WTC11 (cell line): ENCODE measurements at regions not wholly inside any gene's neighbourhood (a gene's known extent, or its start where the extent isn't known, plus 50 kb on each side); places are given as distances from the start of the nearest gene placed in this dataset.
A peak's percentile ranks its signal among the peaks of the same experiment; 100 is the strongest.

ENCODE experiments used
- ATAC-seq: fragments of 200-7000 bp; cut with Tn5 transposase; 2 replicates; pipeline ENCODE4 v1.10.0; 2021; ENCODE audit warnings: mild to moderate bottlenecking, moderate library complexity
- CTCF ChIA-PET: fragments of 300-600 bp; sonication (Branson Sonifier 250); formaldehyde crosslinking; loops from one replicate; lab custom pipeline; 2021; ENCODE audit warnings: antibody characterized with exemption; lab: Charles Lee
- POLR2A ChIA-PET: fragments of 350-600 bp; sonication (Branson Sonifier 250); formaldehyde crosslinking; loops from one replicate; lab custom pipeline; 2021; ENCODE audit warnings: antibody characterized with exemption; lab: Charles Lee
- DNase-seq: peaks from one replicate; pipeline ENCODE4 v3.0.0; 2021; ENCODE audit warnings: low spot score
- H3K27ac Mint-ChIP-seq: 2 replicates; pipeline ENCODE4 v1.8.0; 2021; ENCODE audit warnings: mixed read lengths
- H3K27me3 Mint-ChIP-seq: 2 replicates; pipeline ENCODE4 v1.8.0; 2021; ENCODE audit warnings: low read depth, mild to moderate bottlenecking, moderate library complexity, mixed read lengths
- H3K36me3 Mint-ChIP-seq: 2 replicates; pipeline ENCODE4 v1.8.0; 2021; ENCODE audit warnings: mixed read lengths
- H3K4me1 Mint-ChIP-seq: 2 replicates; pipeline ENCODE4 v1.8.0; 2022; ENCODE audit warnings: mixed read lengths
- H3K4me3 Mint-ChIP-seq: 2 replicates; pipeline ENCODE4 v1.8.0; 2021; ENCODE audit warnings: mild to moderate bottlenecking, moderate library complexity, mixed read lengths
- H3K9me3 Mint-ChIP-seq: 2 replicates; pipeline ENCODE4 v1.8.0; 2021; ENCODE audit warnings: mixed read lengths
- EMX1 ChIP-seq: fragments of 250-450 bp; sonication (Bioruptor Pico); IDR thresholded peaks from 2 replicates; pipeline ENCODE4 v1.8.0; 2021; ENCODE audit warnings: mild to moderate bottlenecking
- FOXK1 ChIP-seq: sonication (generic); formaldehyde crosslinking; IDR thresholded peaks from 2 replicates; pipeline ENCODE4 v1.8.0; 2022; ENCODE audit warnings: mild to moderate bottlenecking, moderate library complexity, missing genetic modification reagents
- FOXP1 ChIP-seq: sonication (generic); formaldehyde crosslinking; IDR thresholded peaks from 2 replicates; pipeline ENCODE4 v1.8.0; 2022; ENCODE audit warnings: missing genetic modification reagents, mild to moderate bottlenecking, moderate library complexity, borderline replicate concordance
- GABPB1 ChIP-seq: sonication (generic); formaldehyde crosslinking; IDR thresholded peaks from 2 replicates; pipeline ENCODE4 v1.8.1; 2023; ENCODE audit warnings: mild to moderate bottlenecking, missing genetic modification reagents
- GTF2I ChIP-seq: fragments of 250-450 bp; sonication (Bioruptor Pico); conservative IDR thresholded peaks from 2 replicates; pipeline ENCODE4 v1.4.0; 2021; ENCODE audit warnings: mild to moderate bottlenecking
- JUN ChIP-seq: sonication (generic); formaldehyde crosslinking; IDR thresholded peaks from 2 replicates; pipeline ENCODE4 v1.8.0; 2023; ENCODE audit warnings: mild to moderate bottlenecking, missing genetic modification reagents
- KAT7 ChIP-seq: sonication (generic); formaldehyde crosslinking; IDR thresholded peaks from 2 replicates; pipeline ENCODE4 v1.8.1; 2023; ENCODE audit warnings: missing genetic modification reagents, mild to moderate bottlenecking, borderline replicate concordance
- MXD4 ChIP-seq: fragments of 250-450 bp; sonication (Bioruptor Pico); IDR thresholded peaks from 2 replicates; pipeline ENCODE4 v1.8.0; 2021; ENCODE audit warnings: mild to moderate bottlenecking, moderate library complexity, borderline replicate concordance
- MYBL2 ChIP-seq: sonication (generic); formaldehyde crosslinking; IDR thresholded peaks from 2 replicates; pipeline ENCODE4 v1.8.1; 2023; ENCODE audit warnings: mild to moderate bottlenecking, moderate library complexity, missing genetic modification reagents
- NFATC4 ChIP-seq: fragments of 250-450 bp; sonication (Bioruptor Pico); IDR thresholded peaks from 2 replicates; pipeline ENCODE4 v1.9.0; 2021; ENCODE audit warnings: mild to moderate bottlenecking
- NFE2L1 ChIP-seq: sonication (generic); formaldehyde crosslinking; IDR thresholded peaks from 2 replicates; pipeline ENCODE4 v1.8.1; 2023; ENCODE audit warnings: missing genetic modification reagents
- NFYB ChIP-seq: sonication (generic); formaldehyde crosslinking; conservative IDR thresholded peaks from 2 replicates; pipeline ENCODE4 v1.8.0; 2022; ENCODE audit warnings: low read depth, missing genetic modification reagents
- NR2C2 ChIP-seq: sonication (generic); formaldehyde crosslinking; IDR thresholded peaks from 2 replicates; pipeline ENCODE4 v1.8.0; 2022; ENCODE audit warnings: mild to moderate bottlenecking, missing genetic modification reagents
- PRRX2 ChIP-seq: fragments of 250-450 bp; sonication (Bioruptor Pico); IDR thresholded peaks from 2 replicates; pipeline ENCODE4 v1.8.0; 2021; ENCODE audit warnings: mild to moderate bottlenecking
- RELA ChIP-seq: sonication (generic); formaldehyde crosslinking; IDR thresholded peaks from 2 replicates; pipeline ENCODE4 v1.8.1; 2022; ENCODE audit warnings: missing genetic modification reagents, mild to moderate bottlenecking, borderline replicate concordance
- SMAD3 ChIP-seq: sonication (generic); formaldehyde crosslinking; IDR thresholded peaks from 2 replicates; pipeline ENCODE4 v1.8.0; 2022; ENCODE audit warnings: missing genetic modification reagents, mild to moderate bottlenecking, borderline replicate concordance
- TCF7 ChIP-seq: sonication (generic); formaldehyde crosslinking; IDR thresholded peaks from 2 replicates; pipeline ENCODE4 v1.8.0; 2022; ENCODE audit warnings: mild to moderate bottlenecking, low read depth, missing genetic modification reagents, moderate library complexity
- ZBTB21 ChIP-seq: sonication (generic); formaldehyde crosslinking; IDR thresholded peaks from 2 replicates; pipeline ENCODE4 v1.8.1; 2023; ENCODE audit warnings: mild to moderate bottlenecking, missing genetic modification reagents, borderline replicate concordance
- ZNF396 ChIP-seq: fragments of 250-450 bp; sonication (Bioruptor Pico); IDR thresholded peaks from 2 replicates; pipeline ENCODE4 v1.8.0; 2021; ENCODE audit warnings: mild to moderate bottlenecking, moderate library complexity, borderline replicate concordance
- TF ChIP-seq, protein P1 (sequence below): sonication (generic); formaldehyde crosslinking; IDR thresholded peaks from 2 replicates; pipeline ENCODE4 v1.8.0; 2023; ENCODE audit warnings: missing genetic modification reagents
- TF ChIP-seq, protein P2 (sequence below): sonication (generic); formaldehyde crosslinking; IDR thresholded peaks from 2 replicates; pipeline ENCODE4 v1.8.0; 2022; ENCODE audit warnings: mild to moderate bottlenecking, missing genetic modification reagents
- TF ChIP-seq, protein P3 (sequence below): fragments of 250-450 bp; sonication (Bioruptor Pico); conservative IDR thresholded peaks from 2 replicates; pipeline ENCODE4 v1.9.0; 2021; ENCODE audit warnings: mild to moderate bottlenecking
- TF ChIP-seq, protein P4 (sequence below): sonication (generic); formaldehyde crosslinking; conservative IDR thresholded peaks from 2 replicates; pipeline ENCODE4 v1.8.1; 2022; ENCODE audit warnings: mild to moderate bottlenecking, missing genetic modification reagents
- TF ChIP-seq, protein P5 (sequence below): sonication (generic); formaldehyde crosslinking; IDR thresholded peaks from 2 replicates; pipeline ENCODE4 v1.8.0; 2023; ENCODE audit warnings: missing genetic modification reagents, mild to moderate bottlenecking, borderline replicate concordance
- TF ChIP-seq, protein P6 (sequence below): sonication (generic); formaldehyde crosslinking; IDR thresholded peaks from 2 replicates; pipeline ENCODE4 v1.8.1; 2022; ENCODE audit warnings: low read depth, mild to moderate bottlenecking, moderate library complexity, missing genetic modification reagents, borderline replicate concordance

DNA sequence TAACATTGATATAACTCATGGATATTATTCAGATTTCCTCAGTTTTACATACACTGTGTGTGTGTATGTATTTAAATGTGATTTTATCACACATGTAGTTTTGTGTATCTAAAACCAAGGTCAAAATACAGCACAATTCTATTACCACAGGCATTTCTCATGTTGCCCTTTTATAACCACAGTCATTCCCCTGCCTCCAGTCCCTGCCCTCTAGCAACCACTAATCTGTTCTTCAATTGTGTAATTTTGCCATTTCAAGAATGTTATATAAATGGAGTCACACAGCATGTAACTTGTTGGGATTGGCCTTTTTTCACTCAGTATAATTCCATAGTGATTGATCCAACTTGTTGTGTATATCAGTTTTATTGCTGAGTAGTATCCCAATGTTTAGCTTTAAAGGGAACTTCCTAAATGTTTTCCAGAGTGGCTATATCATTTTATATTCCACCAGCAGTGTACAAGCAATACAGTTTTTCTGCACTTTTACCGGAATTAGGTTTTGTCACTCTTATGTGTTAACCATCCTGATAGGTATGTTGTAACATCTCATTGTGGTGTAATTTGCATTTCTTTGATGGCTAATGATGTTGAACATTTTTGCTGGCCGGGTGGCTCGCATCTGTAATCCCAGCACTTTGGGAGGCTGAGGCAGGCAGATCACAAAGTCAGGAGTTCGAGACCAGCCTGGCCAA is 338.2 kb downstream of the SOX4 start (continued):
- TF ChIP-seq GABPB1 (no peak), NFATC4 (CRISPR knock-in tag) (no peak), ZNF396 (CRISPR knock-in tag) (no peak), ZBTB21 (CRISPR knock-in tag) (no peak), MYBL2 (no peak)
- TF ChIP-seq, protein P1, sequence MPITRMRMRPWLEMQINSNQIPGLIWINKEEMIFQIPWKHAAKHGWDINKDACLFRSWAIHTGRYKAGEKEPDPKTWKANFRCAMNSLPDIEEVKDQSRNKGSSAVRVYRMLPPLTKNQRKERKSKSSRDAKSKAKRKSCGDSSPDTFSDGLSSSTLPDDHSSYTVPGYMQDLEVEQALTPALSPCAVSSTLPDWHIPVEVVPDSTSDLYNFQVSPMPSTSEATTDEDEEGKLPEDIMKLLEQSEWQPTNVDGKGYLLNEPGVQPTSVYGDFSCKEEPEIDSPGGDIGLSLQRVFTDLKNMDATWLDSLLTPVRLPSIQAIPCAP (CRISPR knock-in tag): no peak
- TF ChIP-seq, protein P2, sequence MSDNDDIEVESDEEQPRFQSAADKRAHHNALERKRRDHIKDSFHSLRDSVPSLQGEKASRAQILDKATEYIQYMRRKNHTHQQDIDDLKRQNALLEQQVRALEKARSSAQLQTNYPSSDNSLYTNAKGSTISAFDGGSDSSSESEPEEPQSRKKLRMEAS (CRISPR knock-in tag): no peak

DNA sequence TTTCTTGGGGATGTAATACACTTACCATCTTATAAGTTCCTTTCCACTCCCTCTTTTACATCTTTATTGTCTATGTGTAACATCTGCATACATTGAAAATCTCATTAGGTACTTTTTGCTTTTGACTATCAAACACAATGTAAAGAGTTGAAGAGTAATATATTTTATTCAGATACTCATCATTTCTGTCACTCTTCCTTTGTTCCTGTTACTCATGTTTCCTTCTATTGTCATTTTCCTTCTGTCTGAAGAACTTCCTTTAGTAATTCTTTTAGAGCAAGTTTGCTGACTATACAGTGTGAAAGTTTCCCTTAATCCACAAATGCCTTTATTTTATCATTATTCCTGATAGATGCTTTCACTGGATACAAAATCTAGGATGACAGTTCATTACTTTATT is 339.8 kb downstream of the SOX4 start:
- no peak overlapping the region for H3K27ac Mint-ChIP-seq

DNA sequence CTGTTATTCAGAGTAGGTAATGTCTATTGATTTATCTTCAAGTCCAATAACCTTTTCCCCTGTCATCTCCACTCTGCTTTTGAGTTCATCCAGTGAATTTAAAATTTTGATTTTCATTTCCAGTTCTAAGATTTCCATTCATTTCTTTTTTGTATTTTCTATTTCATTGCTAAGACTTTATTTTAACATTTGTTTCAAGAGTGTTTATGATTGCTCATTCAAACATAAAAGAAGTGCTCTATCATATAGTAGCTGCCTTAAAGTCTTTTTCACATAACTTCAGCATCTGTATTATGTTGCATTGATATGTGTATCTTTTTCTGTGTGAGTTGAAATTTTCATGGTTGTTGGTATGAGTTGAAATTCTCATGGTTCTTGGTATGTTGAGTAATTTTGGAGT is 341.6 kb downstream of the SOX4 start:
- POLR2A ChIA-PET: no interaction called here
- DNase-seq (no peak), ATAC-seq (no peak)
- Mint-ChIP-seq H3K27ac (peak overlapping the region; percentile 92), H3K4me1 (peaks cover 29% of the 10 kb centered on the region), H3K36me3 (peaks cover 12% of the 10 kb centered on the region), H3K4me3 (no peak overlapping the region), H3K27me3 (no peaks in the 10 kb centered on the region), H3K9me3 (peaks cover 5% of the 10 kb centered on the region; the same call in 1 of the 2 replicates)
- CTCF ChIA-PET: interaction anchor here (1.0 to 1.4 kb wide), 4 partner anchors 59 to 195 kb away, joined by 4 to 6 read pairs (median 4); no protein-coding TSS in a partner anchor
- TF ChIP-seq EMX1 (CRISPR knock-in tag) (no peak), SMAD3 (CRISPR knock-in tag) (no peak), NFE2L1 (no peak), FOXK1 (CRISPR knock-in tag) (no peak), NFYB (CRISPR knock-in tag) (no peak), NR2C2 (no peak), FOXP1 (CRISPR knock-in tag) (no peak)
- TF ChIP-seq, protein P3, sequence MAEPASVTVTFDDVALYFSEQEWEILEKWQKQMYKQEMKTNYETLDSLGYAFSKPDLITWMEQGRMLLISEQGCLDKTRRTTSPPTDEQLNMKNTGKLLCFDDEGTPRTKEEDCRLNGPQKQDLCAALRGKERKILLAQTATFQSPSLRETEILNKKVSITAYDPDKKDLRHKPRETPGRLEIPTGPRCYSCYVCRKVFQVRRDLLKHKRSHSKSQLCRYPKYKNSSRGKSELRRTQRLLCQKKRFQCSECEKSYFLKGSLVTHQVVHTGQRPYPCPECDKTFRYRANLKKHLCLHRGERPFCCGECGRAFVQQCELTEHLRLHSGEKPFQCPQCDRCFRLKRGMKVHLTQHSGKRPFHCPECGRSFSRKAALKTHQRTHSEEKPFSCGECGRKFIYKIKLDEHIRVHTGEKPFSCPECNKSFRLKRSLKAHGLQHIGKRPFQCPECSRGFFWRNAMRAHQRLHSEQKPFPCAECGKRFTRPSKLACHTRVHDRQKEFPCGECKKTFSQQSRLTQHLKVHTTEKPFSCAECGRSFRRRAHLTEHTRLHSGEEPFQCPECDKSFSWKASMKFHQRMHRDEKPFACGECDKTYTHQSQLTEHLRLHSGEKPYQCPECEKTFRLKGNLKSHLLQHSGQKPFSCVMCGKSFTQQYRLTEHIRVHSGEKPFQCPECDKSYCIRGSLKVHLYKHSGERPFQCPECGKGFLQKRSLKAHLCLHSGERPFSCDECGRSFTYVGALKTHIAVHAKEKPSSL (CRISPR knock-in tag): no peak
- TF ChIP-seq, protein P4, sequence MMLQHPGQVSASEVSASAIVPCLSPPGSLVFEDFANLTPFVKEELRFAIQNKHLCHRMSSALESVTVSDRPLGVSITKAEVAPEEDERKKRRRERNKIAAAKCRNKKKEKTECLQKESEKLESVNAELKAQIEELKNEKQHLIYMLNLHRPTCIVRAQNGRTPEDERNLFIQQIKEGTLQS (CRISPR knock-in tag): no peak

More for the DNA sequence above, 339.8 kb downstream of the SOX4 start:
- Mint-ChIP-seq H3K4me1 (peaks cover 32% of the 10 kb centered on the region), H3K9me3 (peaks cover 5% of the 10 kb centered on the region; the same call in 1 of the 2 replicates), H3K36me3 (peaks cover 12% of the 10 kb centered on the region), H3K4me3 (no peak overlapping the region), H3K27me3 (no peaks in the 10 kb centered on the region)
- no peak for ATAC-seq
- TF ChIP-seq RELA (CRISPR knock-in tag): no peak
- TF ChIP-seq, protein P5, sequence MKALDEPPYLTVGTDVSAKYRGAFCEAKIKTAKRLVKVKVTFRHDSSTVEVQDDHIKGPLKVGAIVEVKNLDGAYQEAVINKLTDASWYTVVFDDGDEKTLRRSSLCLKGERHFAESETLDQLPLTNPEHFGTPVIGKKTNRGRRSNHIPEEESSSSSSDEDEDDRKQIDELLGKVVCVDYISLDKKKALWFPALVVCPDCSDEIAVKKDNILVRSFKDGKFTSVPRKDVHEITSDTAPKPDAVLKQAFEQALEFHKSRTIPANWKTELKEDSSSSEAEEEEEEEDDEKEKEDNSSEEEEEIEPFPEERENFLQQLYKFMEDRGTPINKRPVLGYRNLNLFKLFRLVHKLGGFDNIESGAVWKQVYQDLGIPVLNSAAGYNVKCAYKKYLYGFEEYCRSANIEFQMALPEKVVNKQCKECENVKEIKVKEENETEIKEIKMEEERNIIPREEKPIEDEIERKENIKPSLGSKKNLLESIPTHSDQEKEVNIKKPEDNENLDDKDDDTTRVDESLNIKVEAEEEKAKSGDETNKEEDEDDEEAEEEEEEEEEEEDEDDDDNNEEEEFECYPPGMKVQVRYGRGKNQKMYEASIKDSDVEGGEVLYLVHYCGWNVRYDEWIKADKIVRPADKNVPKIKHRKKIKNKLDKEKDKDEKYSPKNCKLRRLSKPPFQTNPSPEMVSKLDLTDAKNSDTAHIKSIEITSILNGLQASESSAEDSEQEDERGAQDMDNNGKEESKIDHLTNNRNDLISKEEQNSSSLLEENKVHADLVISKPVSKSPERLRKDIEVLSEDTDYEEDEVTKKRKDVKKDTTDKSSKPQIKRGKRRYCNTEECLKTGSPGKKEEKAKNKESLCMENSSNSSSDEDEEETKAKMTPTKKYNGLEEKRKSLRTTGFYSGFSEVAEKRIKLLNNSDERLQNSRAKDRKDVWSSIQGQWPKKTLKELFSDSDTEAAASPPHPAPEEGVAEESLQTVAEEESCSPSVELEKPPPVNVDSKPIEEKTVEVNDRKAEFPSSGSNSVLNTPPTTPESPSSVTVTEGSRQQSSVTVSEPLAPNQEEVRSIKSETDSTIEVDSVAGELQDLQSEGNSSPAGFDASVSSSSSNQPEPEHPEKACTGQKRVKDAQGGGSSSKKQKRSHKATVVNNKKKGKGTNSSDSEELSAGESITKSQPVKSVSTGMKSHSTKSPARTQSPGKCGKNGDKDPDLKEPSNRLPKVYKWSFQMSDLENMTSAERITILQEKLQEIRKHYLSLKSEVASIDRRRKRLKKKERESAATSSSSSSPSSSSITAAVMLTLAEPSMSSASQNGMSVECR: no peak
- TF ChIP-seq JUN: no peak
- TF ChIP-seq MXD4 (CRISPR knock-in tag): no peak
- no peak for TF ChIP-seq TCF7 (CRISPR knock-in tag)
- no peak for TF ChIP-seq PRRX2 (CRISPR knock-in tag)
- TF ChIP-seq GTF2I (CRISPR knock-in tag): no peak
- no peak for TF ChIP-seq KAT7 (CRISPR knock-in tag)
- TF ChIP-seq, protein P6, sequence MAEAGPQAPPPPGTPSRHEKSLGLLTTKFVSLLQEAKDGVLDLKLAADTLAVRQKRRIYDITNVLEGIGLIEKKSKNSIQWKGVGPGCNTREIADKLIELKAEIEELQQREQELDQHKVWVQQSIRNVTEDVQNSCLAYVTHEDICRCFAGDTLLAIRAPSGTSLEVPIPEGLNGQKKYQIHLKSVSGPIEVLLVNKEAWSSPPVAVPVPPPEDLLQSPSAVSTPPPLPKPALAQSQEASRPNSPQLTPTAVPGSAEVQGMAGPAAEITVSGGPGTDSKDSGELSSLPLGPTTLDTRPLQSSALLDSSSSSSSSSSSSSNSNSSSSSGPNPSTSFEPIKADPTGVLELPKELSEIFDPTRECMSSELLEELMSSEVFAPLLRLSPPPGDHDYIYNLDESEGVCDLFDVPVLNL (CRISPR knock-in tag): no peak
- ChIA-PET POLR2A (no interaction called here), CTCF (no interaction called here)
- DNase-seq: no peak
